SK-N-SH (cell line): ENCODE measurements at regions not wholly inside any gene's neighbourhood (a gene's known extent, or its start where the extent isn't known, plus 50 kb on each side); places are given as distances from the start of the nearest gene placed in this dataset.
A peak's percentile ranks its signal among the peaks of the same experiment; 100 is the strongest.

Experiments
- CTCF ChIA-PET: fragments of 300-600, 350-600 bp; formaldehyde crosslinking; extraction: SDS; loops from one replicate; lab custom pipeline; 2021; lab: Yijun Ruan, JAX
- POLR2A ChIA-PET: fragments of 350-600 bp; sonication (Branson Sonifier 250); formaldehyde crosslinking; extraction: SDS; loops from one replicate; lab custom pipeline; 2020; ENCODE audit warnings: antibody characterized with exemption, inconsistent platforms; lab: Yijun Ruan, JAX
- DNase-seq: peaks from one replicate; pipeline ENCODE4 v3.0.0; 2012
- H2AFZ ChIP-seq: fragments of 200-600 bp; sonication (generic); 2 replicates; pipeline ENCODE4 v1.8.1; 2016; ENCODE audit warnings: antibody characterized with exemption, mild to moderate bottlenecking, low read depth
- H3F3A ChIP-seq: fragments of 200-600 bp; sonication (generic); replicated peaks from 2 replicates; pipeline ENCODE3; 2016; ENCODE audit warnings: antibody characterized with exemption, mild to moderate bottlenecking; ENCODE audit not compliant: insufficient read depth
- H3K27ac ChIP-seq, 2 experiments: fragments of 200-500 bp in 1 of 2; fragments of 200-600 bp in 1 of 2; sonication (Bioruptor generic) in 1 of 2; sonication (generic), shearing (Covaris generic) in 1 of 2; 2 replicates each; pipeline versions ENCODE4 v1.5.1 to v1.6.1; 2014 to 2016; ENCODE audit warnings: low read depth in 2 of 2, inconsistent platforms in 1 of 2, low read length in 1 of 2, mild to moderate bottlenecking in 1 of 2, mixed read lengths in 1 of 2
- H3K27me3 ChIP-seq: fragments of 200-600 bp; sonication (generic), shearing (Covaris generic); 2 replicates; pipeline ENCODE4 v1.6.1; 2016; ENCODE audit warnings: mixed run types; ENCODE audit not compliant: insufficient read depth
- H3K36me3 ChIP-seq, 2 experiments: fragments of 200-500 bp in 1 of 2; fragments of 200-600 bp in 1 of 2; sonication (Bioruptor generic) in 1 of 2; sonication (generic) in 1 of 2; replicated peaks in 1 of 2; 2 replicates each; pipeline versions ENCODE3 to v1.5.1; 2014 to 2016; ENCODE audit warnings: low read length in 1 of 2, mild to moderate bottlenecking in 1 of 2; ENCODE audit not compliant: insufficient read depth in 2 of 2, control insufficient read depth in 1 of 2
- H3K4me1 ChIP-seq, 2 experiments: fragments of 200-500 bp in 1 of 2; fragments of 200-600 bp in 1 of 2; sonication (Bioruptor generic) in 1 of 2; sonication (generic), shearing (Covaris generic) in 1 of 2; 2 replicates each; pipeline versions ENCODE4 v1.5.1 to v1.6.1; 2014 to 2016; ENCODE audit warnings: low read depth in 1 of 2, low read length in 1 of 2, mixed run types in 1 of 2; ENCODE audit not compliant: insufficient read depth in 2 of 2, control insufficient read depth in 1 of 2
- H3K4me2 ChIP-seq: fragments of 200-600 bp; sonication (generic), shearing (Covaris generic); 2 replicates; pipeline ENCODE4 v1.6.1; 2017; ENCODE audit warnings: mixed run types
- H3K4me3 ChIP-seq, 2 experiments: fragments of 200-500 bp in 1 of 2; fragments of 200-600 bp in 1 of 2; sonication (Bioruptor generic) in 1 of 2; sonication (generic), shearing (Covaris generic) in 1 of 2; 2 replicates each; pipeline versions ENCODE4 v1.5.1 to v1.8.1; 2014 to 2016; ENCODE audit warnings: low read depth in 2 of 2, inconsistent platforms in 1 of 2, low read length in 1 of 2, mild to moderate bottlenecking in 1 of 2, mixed read lengths in 1 of 2, moderate library complexity in 1 of 2
- H3K79me2 ChIP-seq: fragments of 200-600 bp; sonication (generic); 2 replicates; pipeline ENCODE4 v1.8.1; 2017; ENCODE audit warnings: mild to moderate bottlenecking; ENCODE audit not compliant: insufficient read depth
- H3K9ac ChIP-seq: fragments of 200-600 bp; sonication (generic); 2 replicates; pipeline ENCODE4 v1.6.1; 2017; ENCODE audit warnings: mixed run types
- H3K9me2 ChIP-seq: fragments of 200-600 bp; sonication (generic); 2 replicates; pipeline ENCODE4 v1.6.1; 2017; ENCODE audit warnings: mixed run types
- H3K9me3 ChIP-seq: fragments of 200-600 bp; sonication (generic); 2 replicates; pipeline ENCODE4 v1.6.1; 2017; ENCODE audit warnings: mixed run types, mild to moderate bottlenecking, moderate library complexity
- H4K20me1 ChIP-seq: fragments of 200-600 bp; sonication (generic); 2 replicates; pipeline ENCODE4 v1.6.1; 2017; ENCODE audit warnings: mild to moderate bottlenecking, mixed run types; ENCODE audit not compliant: insufficient read depth
- ELF1 ChIP-seq: IDR thresholded peaks from 2 replicates; pipeline ENCODE4 v1.4.0; 2012
- EZH2phosphoT487 ChIP-seq: fragments of 200-600 bp; sonication (generic); IDR thresholded peaks from 2 replicates; pipeline ENCODE4 v1.6.1; 2017; ENCODE audit warnings: low read depth, mixed run types, mild to moderate bottlenecking, antibody characterized with exemption, moderate library complexity, borderline replicate concordance
- FOSL2 ChIP-seq: IDR thresholded peaks from 2 replicates; pipeline ENCODE4 v1.4.0; 2012; ENCODE audit warnings: low read depth, mild to moderate bottlenecking, moderate library complexity, borderline replicate concordance
- FOXM1 ChIP-seq: IDR thresholded peaks from 2 replicates; pipeline ENCODE4 v1.4.0; 2012; ENCODE audit warnings: low read depth, mild to moderate bottlenecking
- GATA2 ChIP-seq: sonication (generic); formaldehyde crosslinking; IDR thresholded peaks from 2 replicates; pipeline ENCODE4 v1.5.0; 2020; ENCODE audit warnings: mild to moderate bottlenecking, missing genetic modification reagents
- JUND ChIP-seq: IDR thresholded peaks from 2 replicates; pipeline ENCODE4 v1.4.0; 2012
- MAX ChIP-seq: IDR thresholded peaks from 2 replicates; pipeline ENCODE4 v1.4.0; 2012; ENCODE audit warnings: low read depth
- MEF2A ChIP-seq: IDR thresholded peaks from 2 replicates; pipeline ENCODE4 v1.4.0; 2012; ENCODE audit warnings: low read depth, borderline replicate concordance
- PBX3 ChIP-seq: IDR thresholded peaks from 2 replicates; pipeline ENCODE4; 2012
- RCOR1 ChIP-seq: fragments of 150-350 bp; IDR thresholded peaks from 2 replicates; pipeline ENCODE4 v1.6.1; 2017; ENCODE audit warnings: antibody characterized with exemption, low read length
- REST ChIP-seq: IDR thresholded peaks from 2 replicates; pipeline ENCODE4 v1.6.1; 2012; ENCODE audit warnings: mild to moderate bottlenecking, low read depth, low read length, moderate library complexity
- RFX5 ChIP-seq: IDR thresholded peaks from 2 replicates; pipeline ENCODE4 v1.6.1; 2012; ENCODE audit warnings: mild to moderate bottlenecking, improper control_type of control experiment, low read length
- TCF12 ChIP-seq: IDR thresholded peaks from 2 replicates; pipeline ENCODE4 v1.4.0; 2012
- USF1 ChIP-seq: IDR thresholded peaks from 2 replicates; pipeline ENCODE4 v1.4.0; 2012; ENCODE audit warnings: low read depth, borderline replicate concordance
- YY1 ChIP-seq: IDR thresholded peaks from 2 replicates; pipeline ENCODE4 v1.4.0; 2012; ENCODE audit warnings: low read depth, mild to moderate bottlenecking
- ZBTB33 ChIP-seq: IDR thresholded peaks from 2 replicates; pipeline ENCODE4 v1.4.0; 2012; ENCODE audit warnings: low read depth, borderline replicate concordance
- WGBS: methylation state at CpG from one replicate; pipeline ENCODE4 v1.1.6; 2017; ENCODE audit warnings: low lambda C conversion rate; 5-methylcytosine and 5-hydroxymethylcytosine counted together

GRCh38 chr6:40936818-40937251 lies 102.2 kb downstream of the UNC5CL start:
- H3K4me3 ChIP-seq, result no peak overlapping the region
- peak overlapping the region; percentile 46 for H3K9ac ChIP-seq
- H3F3A ChIP-seq, result peaks cover 13% of the 10 kb centered on the region
- WGBS, result 14% methylated on average over 3 of the region's 3 CpGs
- H2AFZ ChIP-seq, result peak overlapping the region; percentile 69; the same call in 1 of the 2 replicates
- no peaks in the 10 kb centered on the region for H4K20me1 ChIP-seq
- 0 out of 2 replicates have a peak, but pooled peaks cover 4% of the 10 kb centered on the region for H3K9me3 ChIP-seq
- TF ChIP-seq YY1 (no peak), USF1 (no peak), EZH2phosphoT487 (no peak), MAX (no peak), MEF2A (no peak), RFX5 (no peak), TCF12 (peak; percentile 25; the same call in 1 of the 2 replicates), FOSL2 (peak; percentile 37; the same call in 1 of the 2 replicates)
- TF ChIP-seq, all 33 proteins: peak for 2
- CTCF ChIA-PET, result interaction anchor here (1.6 kb wide), 1 partner anchor 25 kb away, joined by 3 read pairs; no protein-coding TSS in a partner anchor
- Histone ChIP-seq H3K27ac (peak overlapping the region in 1 of 2 experiments; percentile 66; a peak in 2 of 4 replicates), H3K36me3 (no peaks in the 10 kb centered on the region), H3K9me2 (no peaks in the 10 kb centered on the region), H3K27me3 (no peaks in the 10 kb centered on the region), H3K79me2 (no peaks in the 10 kb centered on the region), H3K4me2 (peak overlapping the region; percentile 62), H3K4me1 (peaks cover 0 to 25% of the 10 kb centered on the region in 2 experiments; a peak in 2 of 4 replicates)
- DNase-seq, result no peak
- POLR2A ChIA-PET, result no interaction called here

- H3K9ac ChIP-seq, result no peak overlapping the region
- no peak overlapping the region for H3K4me3 ChIP-seq
- H3F3A ChIP-seq, result peaks cover 13% of the 10 kb centered on the region
- no peak for DNase-seq
- H3K79me2 ChIP-seq, result no peaks in the 10 kb centered on the region
- no peaks in the 10 kb centered on the region for H3K36me3 ChIP-seq
- no peaks in the 10 kb centered on the region for H3K9me2 ChIP-seq
- no peaks in the 10 kb centered on the region for H3K27me3 ChIP-seq
- H3K27ac ChIP-seq, result no peak overlapping the region
- no peak overlapping the region for H3K4me2 ChIP-seq
- H3K9me3 ChIP-seq, result no peaks in the 10 kb centered on the region
- TF ChIP-seq ZBTB33, result no peak
- no peak for TF ChIP-seq GATA2 (CRISPR knock-in tag)
- TF ChIP-seq REST, result no peak
- no peak for TF ChIP-seq FOXM1
- no peak for TF ChIP-seq PBX3
- TF ChIP-seq RCOR1, result no peak
- no peak for TF ChIP-seq ELF1
- no peak for TF ChIP-seq JUND
- no peak for TF ChIP-seq FOSL2
- TF ChIP-seq RFX5, result no peak
- 67% methylated on average over 4 of the region's 5 CpGs for WGBS
- ChIA-PET POLR2A (no interaction called here), CTCF (no interaction called here)
- no peak overlapping the region for H2AFZ ChIP-seq
- no peaks in the 10 kb centered on the region for H4K20me1 ChIP-seq
- H3K4me1 ChIP-seq, result peaks cover 0 to 25% of the 10 kb centered on the region in 2 experiments; a peak in 2 of 4 replicates
Observed at GRCh38 chr6:40933864-40934263, 105.2 kb downstream of the UNC5CL start.
